CD4-positive, alpha-beta T cell treated with Interleukin-4 for 4 hours (primary cell): ENCODE measurements at regions not wholly inside any gene's neighbourhood (a gene's known extent, or its start where the extent isn't known, plus 50 kb on each side); places are given as distances from the start of the nearest gene placed in this dataset.
A peak's percentile ranks its signal among the peaks of the same experiment; 100 is the strongest.
"Not testable (repeated sequence)": the region's sequence is repeated elsewhere in the genome, so short reads cannot be mapped to it uniquely, and the experiment has no call there.

ENCODE experiments used
- DNase-seq: peaks from one replicate; pipeline ENCODE4 v3.0.0-alpha.2; 2020

GRCh38 chr18:62629031-62629430 is 86.3 kb upstream of the PHLPP1 start:
- no peak for DNase-seq

DNA sequence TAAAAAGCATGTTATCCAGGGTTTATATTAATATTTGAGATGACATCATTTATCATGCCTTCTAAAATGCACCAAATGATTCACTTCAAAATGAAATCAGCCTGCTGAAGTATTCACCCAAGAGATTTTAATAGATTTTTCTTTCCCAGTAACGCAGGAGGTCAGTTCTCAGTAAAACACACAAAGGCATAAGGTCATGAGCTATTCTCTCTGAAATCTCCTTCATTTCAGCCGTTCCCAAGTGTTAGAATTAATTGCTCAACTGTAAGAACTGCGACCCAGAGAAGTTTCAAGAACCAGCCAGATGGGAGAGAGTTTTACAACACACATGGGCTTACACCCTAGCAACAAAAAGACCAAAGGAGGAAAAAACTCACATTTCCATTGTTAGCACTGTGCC is 84.2 kb upstream of the PHLPP1 start:
- DNase-seq, result no peak

- no peak for DNase-seq
Observed at GRCh38 chr18:62632788-62633455, 82.4 kb upstream of the PHLPP1 start.

- no peak for DNase-seq
Observed at GRCh38 chr18:62634458-62634857, 80.9 kb upstream of the PHLPP1 start.

- no peak for DNase-seq
Observed at GRCh38 chr18:62634979-62635630, 80.2 kb upstream of the PHLPP1 start.

DNA sequence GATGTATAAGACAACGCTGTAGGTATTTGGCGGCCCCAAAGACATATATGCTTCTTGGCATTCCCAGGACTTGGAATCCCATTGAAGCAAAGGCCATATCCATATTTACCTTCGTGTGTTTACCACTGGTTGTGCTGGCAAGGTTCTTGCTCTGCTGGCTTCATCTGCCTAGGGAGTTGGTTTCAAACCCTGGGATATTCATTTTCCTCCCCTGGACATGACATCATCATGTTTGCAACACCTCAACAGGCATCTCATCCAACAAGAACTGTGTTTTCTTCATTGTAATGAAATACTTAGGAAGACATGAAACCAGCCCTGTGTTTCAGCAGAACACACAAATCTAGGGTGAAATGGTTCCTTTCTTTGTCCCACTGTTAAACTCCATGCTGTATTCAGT is 77.9 kb upstream of the PHLPP1 start:
- DNase-seq, result no peak

- DNase-seq, result peak; percentile 43
Observed at GRCh38 chr18:62637807-62638687, 77.3 kb upstream of the PHLPP1 start.

GRCh38 chr18:62643181-62643580 is 72.2 kb upstream of the PHLPP1 start:
- DNase-seq, result no peak

GRCh38 chr18:62644773-62645172 is 70.6 kb upstream of the PHLPP1 start:
- no peak for DNase-seq

DNA sequence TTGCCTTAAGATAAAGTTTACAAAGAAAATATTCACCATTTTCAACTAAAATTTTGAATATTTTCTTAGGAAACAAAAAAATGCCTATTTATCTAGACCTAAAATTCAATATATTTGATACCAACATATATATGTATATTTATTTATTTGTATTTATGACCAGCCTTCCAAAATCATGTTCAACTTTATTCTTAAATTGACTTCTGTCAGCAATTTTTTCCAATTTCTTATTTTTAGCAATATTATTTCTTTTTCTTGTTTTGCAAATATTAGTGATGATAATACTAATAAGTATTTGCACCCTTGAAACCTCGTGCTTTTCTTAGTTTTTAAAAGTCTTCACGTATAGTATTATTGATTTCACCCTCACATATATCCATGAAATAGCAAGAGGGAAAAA is 68.2 kb upstream of the PHLPP1 start:
- no peak for DNase-seq

GRCh38 chr18:62648045-62648678 is 67.2 kb upstream of the PHLPP1 start:
- DNase-seq, result no peak

DNA sequence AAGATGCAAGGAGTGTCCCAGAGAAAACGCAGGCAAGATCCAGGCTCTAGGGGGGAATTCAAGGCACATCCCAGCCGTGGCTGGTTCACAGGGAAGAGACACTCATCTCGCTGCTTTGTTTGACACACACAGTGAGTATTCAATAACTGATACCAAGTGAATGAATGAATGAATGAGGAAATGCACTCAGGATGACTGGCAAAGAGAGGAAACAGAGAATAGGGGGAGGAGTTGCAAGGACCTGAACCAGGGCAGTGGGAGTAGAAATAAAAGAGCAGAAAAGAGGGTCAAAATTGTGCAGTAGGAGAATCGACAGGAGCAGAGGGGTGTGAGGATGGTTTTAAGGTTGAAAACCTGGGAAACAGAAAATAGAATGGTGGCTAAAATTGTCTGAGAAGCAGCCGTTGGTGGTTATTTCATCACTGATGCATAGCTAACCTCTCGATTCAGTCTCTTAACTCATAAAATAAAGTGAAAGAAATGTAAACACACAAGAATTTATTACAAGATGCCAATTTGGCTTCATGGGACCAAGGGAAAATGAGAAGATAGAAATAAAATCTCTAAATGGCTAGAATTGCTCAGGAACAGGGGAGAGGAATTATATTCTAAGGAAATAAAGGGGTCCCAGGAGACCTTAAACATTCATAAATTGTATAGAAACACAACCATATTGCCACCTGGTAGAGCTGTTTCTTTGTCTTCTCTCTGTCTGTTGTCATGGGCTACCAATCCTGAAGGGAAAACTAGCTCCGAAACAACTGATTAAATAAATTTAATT is 63.9 kb upstream of the PHLPP1 start:
- DNase-seq, result no peak

DNA sequence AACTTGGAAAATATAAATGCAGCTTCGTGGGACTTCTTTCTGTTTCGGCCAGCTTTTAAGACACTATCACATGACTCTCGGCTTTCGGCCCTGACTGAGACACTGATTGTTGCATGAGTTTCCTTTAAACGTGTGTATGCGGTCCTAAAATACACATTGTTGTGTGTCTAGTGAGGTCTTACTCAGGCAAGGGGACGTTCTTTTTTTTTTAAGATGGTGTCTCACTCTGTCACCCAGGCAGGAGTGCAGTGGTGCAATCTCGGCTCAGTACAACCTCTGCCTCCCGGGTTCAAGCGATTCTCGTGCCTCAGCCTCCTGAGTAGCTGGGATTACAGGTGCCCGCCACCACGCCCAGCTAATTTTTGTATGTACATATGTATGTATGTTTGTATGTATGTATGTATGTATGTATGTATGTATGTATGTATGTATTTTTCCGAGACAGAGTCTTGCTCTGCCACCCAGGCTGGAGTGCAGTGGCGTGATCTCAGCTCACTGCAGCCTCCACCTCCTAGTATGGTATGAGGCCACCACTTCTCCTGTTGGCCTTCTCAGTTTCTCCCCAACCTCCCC is 63.2 kb upstream of the PHLPP1 start:
- DNase-seq, result not testable (repeated sequence)

DNA sequence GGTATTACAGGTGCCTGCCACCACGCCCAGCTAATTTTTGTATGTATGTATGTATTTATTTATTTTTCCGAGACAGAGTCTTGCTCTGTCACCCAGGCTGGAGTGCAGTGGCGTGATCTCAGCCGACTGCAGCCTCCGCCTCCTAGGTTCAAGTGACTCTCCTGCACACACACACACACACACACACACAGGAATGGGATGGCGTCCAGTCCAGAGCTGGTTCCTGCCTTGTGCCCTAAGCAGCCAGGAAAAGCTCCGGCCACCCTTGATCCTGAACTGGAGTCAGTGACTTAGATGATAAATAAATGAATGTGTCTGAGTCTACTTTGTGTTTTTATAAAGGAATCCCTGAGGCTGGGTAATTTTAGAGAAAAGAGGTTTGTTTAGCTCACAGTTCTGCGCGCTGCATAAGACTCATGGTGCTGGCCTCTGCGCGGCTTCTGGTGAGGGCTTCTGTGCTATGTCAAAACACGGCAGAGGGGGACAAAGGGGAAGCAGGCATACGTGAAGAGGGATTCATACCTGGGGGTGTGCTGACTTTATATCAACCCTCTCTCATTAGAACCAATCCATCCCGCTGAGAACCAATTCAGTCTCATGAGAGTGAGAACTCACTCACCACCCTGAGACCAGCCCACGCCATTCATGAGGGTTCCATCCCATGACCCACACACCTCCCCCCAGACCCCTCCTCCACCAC is 59.7 kb upstream of the PHLPP1 start:
- DNase-seq, result no peak

DNA sequence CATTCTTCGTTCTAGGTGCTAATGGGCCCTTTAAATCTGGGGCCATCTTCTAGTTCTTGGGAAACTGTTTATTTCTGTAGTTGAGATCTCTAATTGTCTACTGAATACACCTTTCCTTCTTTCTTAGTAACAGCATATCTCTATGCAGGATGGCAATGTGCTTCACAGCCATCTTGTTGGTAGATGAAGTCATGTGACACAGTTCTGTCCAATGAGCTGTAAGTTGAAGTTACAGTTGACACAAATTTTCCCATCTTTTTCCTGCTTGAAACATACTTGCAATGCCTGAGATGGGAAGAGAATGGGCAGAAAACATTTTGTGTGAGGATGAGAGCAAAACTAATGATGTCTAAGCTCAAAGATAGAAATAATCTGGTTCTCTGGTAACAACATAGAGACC is 57.3 kb upstream of the PHLPP1 start:
- no peak for DNase-seq

DNA sequence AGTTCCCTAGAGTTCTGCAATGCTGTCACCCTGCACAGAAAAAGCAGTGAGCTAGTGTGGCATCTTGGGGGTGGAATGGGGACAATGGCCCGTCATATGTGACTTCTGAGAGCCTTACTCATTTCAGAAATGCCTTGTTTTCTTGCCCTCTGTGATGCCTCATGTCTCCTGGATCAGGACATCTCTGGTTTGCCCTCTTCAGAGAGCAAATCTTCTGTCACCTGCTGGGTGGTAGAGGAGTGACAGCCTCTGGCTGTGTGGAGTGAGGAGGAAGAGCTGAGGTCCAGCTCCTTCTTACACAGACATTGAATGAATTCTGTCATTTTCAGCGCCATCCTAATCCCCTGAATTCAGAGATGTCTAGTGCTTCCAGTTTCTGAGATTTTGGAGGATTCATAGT is 55.6 kb upstream of the PHLPP1 start:
- no peak for DNase-seq

GRCh38 chr18:62660691-62661090 is 54.6 kb upstream of the PHLPP1 start:
- no peak for DNase-seq

DNA sequence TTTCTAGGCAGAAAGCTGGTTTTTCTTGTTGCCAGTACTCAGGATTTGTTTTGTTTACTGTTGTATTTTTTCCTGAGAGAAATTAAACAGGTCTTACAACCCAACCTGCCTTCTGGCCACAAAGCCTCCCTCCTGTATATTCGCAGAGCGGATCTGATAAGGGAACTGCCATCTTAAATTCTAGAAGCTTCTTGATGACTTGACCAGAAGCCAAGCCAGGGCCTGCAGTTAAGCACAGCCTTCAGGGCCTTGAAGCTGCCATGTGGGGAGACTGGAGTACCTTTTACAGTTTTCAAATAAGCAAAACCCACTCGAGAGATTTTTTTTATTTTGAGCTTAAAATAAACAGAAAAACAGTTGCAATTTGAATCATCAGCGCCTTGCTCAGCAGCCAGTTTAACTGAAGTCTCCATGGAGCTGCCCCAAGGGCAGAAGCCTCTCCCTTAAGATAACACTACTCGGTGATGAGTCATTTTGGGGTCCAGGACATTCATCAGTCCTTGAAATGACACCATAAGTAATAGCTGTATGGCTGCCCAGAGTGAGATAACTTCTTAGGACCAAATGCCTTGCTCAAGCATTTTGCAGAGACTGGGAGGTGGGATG is 51.5 kb upstream of the PHLPP1 start:
- no peak for DNase-seq

DNA sequence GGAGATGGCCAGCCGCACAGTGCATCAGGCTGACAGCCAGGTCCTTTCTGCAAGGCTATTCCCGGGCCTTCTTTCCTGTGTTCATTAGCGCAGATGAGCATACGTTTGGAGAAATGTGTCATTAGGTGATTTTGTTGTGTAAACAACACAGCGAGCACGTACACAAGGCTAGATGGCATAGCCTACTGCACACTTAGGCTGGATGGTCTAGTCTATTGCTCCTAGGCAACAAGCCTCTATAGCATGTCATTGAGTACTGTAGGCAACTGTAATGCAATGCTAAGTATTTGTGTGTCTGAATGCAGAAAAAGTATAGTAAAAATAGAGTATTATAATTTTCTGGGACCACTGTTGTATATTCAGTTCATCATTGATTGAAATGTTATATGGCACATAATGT is 50.9 kb upstream of the PHLPP1 start:
- DNase-seq, result no peak

- DNase-seq, result no peak
Observed at GRCh38 chr18:62665188-62665587, 50.2 kb upstream of the PHLPP1 start.
